HCT116 (cell line): ENCODE measurements at regions not wholly inside any gene's neighbourhood (a gene's known extent, or its start where the extent isn't known, plus 50 kb on each side); places are given as distances from the start of the nearest gene placed in this dataset.

Experiments
- ATAC-seq: fragments of 200-7000 bp; cut with Tn5 transposase; 2 replicates; pipeline ENCODE4 v1.9.1; 2020; ENCODE audit warnings: mild to moderate bottlenecking, moderate library complexity
- BruUV-seq: library from RNA; stranded (reverse); fragments of 400-500 nt; replicated peaks from 2 replicates; lab custom pipeline; 2021; lab: Mats Ljungman, UMichigan
- CTCF ChIA-PET: fragments of 300-600 bp; sonication (Branson Sonifier 250); formaldehyde crosslinking; loops from one replicate; lab custom pipeline; 2021; ENCODE audit warnings: antibody characterized with exemption; lab: Charles Lee
- POLR2A ChIA-PET: fragments of 300-600, 350-600 bp; sonication (Branson Sonifier 250); formaldehyde crosslinking; loops from one replicate; lab custom pipeline; 2021; ENCODE audit warnings: antibody characterized with exemption; lab: Charles Lee
- RAD21 ChIA-PET, 2 experiments: fragments of 300-600 bp; sonication (Branson Sonifier 250); formaldehyde crosslinking; loops; one replicate each; lab custom pipeline; 2023; ENCODE audit warnings: low total read pairs in 2 of 2; ENCODE audit not compliant: uncharacterized antibody in 2 of 2, unreplicated experiment in 2 of 2, low non-redundant PET in 1 of 2; lab: Charles Lee
- DNase-seq: peaks from one replicate; pipeline ENCODE4 v3.0.0-alpha.2; 2010; ENCODE audit warnings: low read depth, low spot score
- H2AFZ ChIP-seq: fragments of 200-600 bp; shearing (Covaris generic), sonication (generic); 2 replicates; pipeline ENCODE4 v1.6.1; 2017; ENCODE audit warnings: low read depth, mixed run types, mixed read lengths, antibody characterized with exemption, low read length; ENCODE audit not compliant: poor library complexity, severe bottlenecking
- H3K27ac ChIP-seq: 2 replicates; pipeline ENCODE4 v1.5.1; 2012; ENCODE audit warnings: low read depth, low read length
- H3K27me3 ChIP-seq: fragments of 200-600 bp; sonication (generic); 2 replicates; pipeline ENCODE4 v1.6.1; 2016; ENCODE audit warnings: mixed run types, low read length, mixed read lengths; ENCODE audit not compliant: insufficient read depth
- H3K36me3 ChIP-seq, 2 experiments: fragments of 200-500 bp in 1 of 2; fragments of 200-600 bp in 1 of 2; sonication (Bioruptor generic) in 1 of 2; sonication (generic) in 1 of 2; 2 replicates each; pipeline versions ENCODE4 v1.5.1 to v1.6.1; 2014 to 2016; ENCODE audit warnings: low read length in 2 of 2, inconsistent platforms in 1 of 2, mixed read lengths in 1 of 2, mixed run types in 1 of 2; ENCODE audit not compliant: insufficient read depth in 2 of 2, control insufficient read depth in 1 of 2
- H3K4me1 ChIP-seq, 2 experiments: fragments of 200-600 bp in 1 of 2; sonication (generic) in 1 of 2; 2 replicates each; pipeline versions ENCODE4 v1.5.1 to v1.6.1; 2012 to 2017; ENCODE audit warnings: low read length in 2 of 2, inconsistent platforms in 1 of 2, mild to moderate bottlenecking in 1 of 2, mixed read lengths in 1 of 2, mixed run types in 1 of 2, moderate library complexity in 1 of 2; ENCODE audit not compliant: insufficient read depth in 2 of 2, control insufficient read depth in 1 of 2
- H3K4me2 ChIP-seq: fragments of 200-600 bp; sonication (generic); 2 replicates; pipeline ENCODE4 v1.6.1; 2017; ENCODE audit warnings: mixed run types, low read length, mixed read lengths
- H3K4me3 ChIP-seq, 2 experiments: fragments of 200-600 bp in 1 of 2; sonication (generic) in 1 of 2; replicated peaks in 1 of 2; 2 replicates each; pipeline ENCODE4 v1.5.1; 2011 to 2016; ENCODE audit warnings: low read length in 2 of 2, control low read depth in 1 of 2, low read depth in 1 of 2, mild to moderate bottlenecking in 1 of 2, mixed read lengths in 1 of 2, mixed run types in 1 of 2
- H3K79me2 ChIP-seq: fragments of 200-600 bp; sonication (generic); 2 replicates; pipeline ENCODE4 v1.6.1; 2017; ENCODE audit warnings: mild to moderate bottlenecking, mixed run types, low read length, moderate library complexity, mixed read lengths; ENCODE audit not compliant: insufficient read depth
- H3K9ac ChIP-seq: fragments of 200-600 bp; sonication (generic); 2 replicates; pipeline ENCODE4 v1.6.1; 2016; ENCODE audit warnings: low read length, mixed read lengths
- H3K9me2 ChIP-seq: fragments of 200-600 bp; sonication (generic), shearing (Covaris generic); 2 replicates; pipeline ENCODE4 v1.6.1; 2017; ENCODE audit warnings: mixed run types, mild to moderate bottlenecking, moderate library complexity; ENCODE audit not compliant: insufficient read depth
- H3K9me3 ChIP-seq, 2 experiments: fragments of 200-500 bp in 1 of 2; fragments of 200-600 bp in 1 of 2; sonication (Bioruptor generic) in 1 of 2; sonication (generic) in 1 of 2; 2 replicates each; pipeline ENCODE4 v1.6.1; 2014 to 2017; ENCODE audit warnings: low read length in 2 of 2, mixed read lengths in 2 of 2, inconsistent platforms in 1 of 2, low read depth in 1 of 2, mild to moderate bottlenecking in 1 of 2, mixed run types in 1 of 2, moderate library complexity in 1 of 2; ENCODE audit not compliant: control insufficient read depth in 1 of 2, insufficient read depth in 1 of 2
- H4K20me1 ChIP-seq: fragments of 200-600 bp; sonication (generic), shearing (Covaris generic); 2 replicates; pipeline ENCODE4 v1.6.1; 2017; ENCODE audit warnings: mixed run types, mild to moderate bottlenecking, moderate library complexity; ENCODE audit not compliant: insufficient read depth
- CBX3 ChIP-seq: IDR thresholded peaks from 2 replicates; pipeline ENCODE4 v1.6.1; 2012; ENCODE audit warnings: low read depth
- EGR1 ChIP-seq: IDR thresholded peaks from 2 replicates; pipeline ENCODE4 v1.6.1; 2012; ENCODE audit warnings: low read depth
- ELF1 ChIP-seq: IDR thresholded peaks from 2 replicates; pipeline ENCODE4 v1.6.1; 2012; ENCODE audit warnings: low read depth, borderline replicate concordance
- EZH2 ChIP-seq: fragments of 200-600 bp; sonication (generic); IDR thresholded peaks from 2 replicates; pipeline ENCODE4 v1.6.1; 2017; ENCODE audit warnings: antibody characterized with exemption, mixed run types
- FOSL1 ChIP-seq: IDR thresholded peaks from 2 replicates; pipeline ENCODE4 v1.6.1; 2012; ENCODE audit warnings: low read depth
- JUND ChIP-seq: IDR thresholded peaks from 2 replicates; pipeline ENCODE4 v1.6.1; 2012
- POLR2A ChIP-seq: IDR thresholded peaks from 2 replicates; pipeline ENCODE4 v1.7.0; 2011; ENCODE audit warnings: borderline replicate concordance; ENCODE audit not compliant: insufficient read depth, insufficient read length; ENCODE audit errors: extremely low read depth
- POLR2AphosphoS5 ChIP-seq: IDR thresholded peaks from 2 replicates; pipeline ENCODE4 v1.6.1; 2011; ENCODE audit warnings: mild to moderate bottlenecking, low read depth, low read length, moderate library complexity
- RAD21 ChIP-seq: IDR thresholded peaks from 2 replicates; pipeline ENCODE4 v1.6.1; 2012; ENCODE audit warnings: low read depth, mild to moderate bottlenecking
- SIN3A ChIP-seq: IDR thresholded peaks from 2 replicates; pipeline ENCODE4 v1.6.1; 2012; ENCODE audit warnings: low read depth
- TCF7L2 ChIP-seq: IDR thresholded peaks from 2 replicates; pipeline ENCODE4 v1.7.0; 2011; ENCODE audit warnings: borderline replicate concordance, inconsistent platforms; ENCODE audit not compliant: insufficient read depth, insufficient read length; ENCODE audit errors: extremely low read depth
- ZFX ChIP-seq: fragments of 450-650 bp; IDR thresholded peaks from 2 replicates; pipeline ENCODE4 v1.6.1; 2017
- intact Hi-C: fragments of 100-400 bp; cut with micrococcal nuclease; formaldehyde crosslinking; loops from 2 replicates; pipeline ENCODE4 v1.10.0; 2022
- TF ChIP-seq, protein P1 (sequence below): IDR thresholded peaks from 2 replicates; pipeline ENCODE4 v1.6.1; 2012; ENCODE audit warnings: low read depth
- TF ChIP-seq, protein P2 (sequence below): IDR thresholded peaks from 2 replicates; pipeline ENCODE4 v1.6.1; 2012
- TF ChIP-seq, protein P3 (sequence below): IDR thresholded peaks from 2 replicates; pipeline ENCODE4 v1.6.1; 2012
- TF ChIP-seq, protein P4 (sequence below): IDR thresholded peaks from 2 replicates; pipeline ENCODE4 v1.6.1; 2011; ENCODE audit warnings: mild to moderate bottlenecking, low read length, moderate library complexity; ENCODE audit not compliant: insufficient replicate concordance; ENCODE audit errors: extremely low read depth

GRCh38 chr14:23828001-23828400, 125.6 kb upstream of the DHRS4 start:
- Histone ChIP-seq H3K9ac (no peak overlapping the region), H3K4me3 (no peak overlapping the region), H3K9me3 (no peaks in the 10 kb centered on the region), H3K9me2 (no peaks in the 10 kb centered on the region), H4K20me1 (no peaks in the 10 kb centered on the region), H2AFZ (no peak overlapping the region), H3K36me3 (no peaks in the 10 kb centered on the region), H3K27me3 (no peaks in the 10 kb centered on the region), H3K4me2 (peak overlapping the region; percentile 15; the same call in 1 of the 2 replicates), H3K4me1 (peaks cover 41 to 45% of the 10 kb centered on the region in 2 experiments), H3K27ac (no peak overlapping the region), H3K79me2 (no peaks in the 10 kb centered on the region)
- TF ChIP-seq TCF7L2 (no peak), CBX3 (no peak), POLR2AphosphoS5 (no peak), POLR2A (no peak), SIN3A (no peak)
- TF ChIP-seq, protein P1, sequence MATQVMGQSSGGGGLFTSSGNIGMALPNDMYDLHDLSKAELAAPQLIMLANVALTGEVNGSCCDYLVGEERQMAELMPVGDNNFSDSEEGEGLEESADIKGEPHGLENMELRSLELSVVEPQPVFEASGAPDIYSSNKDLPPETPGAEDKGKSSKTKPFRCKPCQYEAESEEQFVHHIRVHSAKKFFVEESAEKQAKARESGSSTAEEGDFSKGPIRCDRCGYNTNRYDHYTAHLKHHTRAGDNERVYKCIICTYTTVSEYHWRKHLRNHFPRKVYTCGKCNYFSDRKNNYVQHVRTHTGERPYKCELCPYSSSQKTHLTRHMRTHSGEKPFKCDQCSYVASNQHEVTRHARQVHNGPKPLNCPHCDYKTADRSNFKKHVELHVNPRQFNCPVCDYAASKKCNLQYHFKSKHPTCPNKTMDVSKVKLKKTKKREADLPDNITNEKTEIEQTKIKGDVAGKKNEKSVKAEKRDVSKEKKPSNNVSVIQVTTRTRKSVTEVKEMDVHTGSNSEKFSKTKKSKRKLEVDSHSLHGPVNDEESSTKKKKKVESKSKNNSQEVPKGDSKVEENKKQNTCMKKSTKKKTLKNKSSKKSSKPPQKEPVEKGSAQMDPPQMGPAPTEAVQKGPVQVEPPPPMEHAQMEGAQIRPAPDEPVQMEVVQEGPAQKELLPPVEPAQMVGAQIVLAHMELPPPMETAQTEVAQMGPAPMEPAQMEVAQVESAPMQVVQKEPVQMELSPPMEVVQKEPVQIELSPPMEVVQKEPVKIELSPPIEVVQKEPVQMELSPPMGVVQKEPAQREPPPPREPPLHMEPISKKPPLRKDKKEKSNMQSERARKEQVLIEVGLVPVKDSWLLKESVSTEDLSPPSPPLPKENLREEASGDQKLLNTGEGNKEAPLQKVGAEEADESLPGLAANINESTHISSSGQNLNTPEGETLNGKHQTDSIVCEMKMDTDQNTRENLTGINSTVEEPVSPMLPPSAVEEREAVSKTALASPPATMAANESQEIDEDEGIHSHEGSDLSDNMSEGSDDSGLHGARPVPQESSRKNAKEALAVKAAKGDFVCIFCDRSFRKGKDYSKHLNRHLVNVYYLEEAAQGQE: no peak
- ChIA-PET RAD21 (no interaction called here), CTCF (no interaction called here), POLR2A (no interaction called here)
- intact Hi-C loops: no loop called here
- BruUV-seq: no TSS peak
- 0 out of 2 replicates have a peak, but pooled peaks have one; percentile 24 for ATAC-seq
- DNase-seq: no peak

GRCh38 chr14:23828616-23829015, 125.0 kb upstream of the DHRS4 start:
- H3K9me2 ChIP-seq: no peaks in the 10 kb centered on the region
- no peak for TF ChIP-seq CBX3
- TF ChIP-seq, protein P2, sequence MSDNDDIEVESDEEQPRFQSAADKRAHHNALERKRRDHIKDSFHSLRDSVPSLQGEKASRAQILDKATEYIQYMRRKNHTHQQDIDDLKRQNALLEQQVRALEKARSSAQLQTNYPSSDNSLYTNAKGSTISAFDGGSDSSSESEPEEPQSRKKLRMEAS: no peak
- TF ChIP-seq FOSL1: no peak
- TF ChIP-seq RAD21: no peak
- TF ChIP-seq, protein P3, sequence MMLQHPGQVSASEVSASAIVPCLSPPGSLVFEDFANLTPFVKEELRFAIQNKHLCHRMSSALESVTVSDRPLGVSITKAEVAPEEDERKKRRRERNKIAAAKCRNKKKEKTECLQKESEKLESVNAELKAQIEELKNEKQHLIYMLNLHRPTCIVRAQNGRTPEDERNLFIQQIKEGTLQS: no peak
- no peak for TF ChIP-seq JUND
- TF ChIP-seq TCF7L2: no peak
- no peak for TF ChIP-seq ZFX
- no peak for TF ChIP-seq ELF1
- TF ChIP-seq POLR2A: no peak
- no peak for TF ChIP-seq EGR1
- TF ChIP-seq EZH2: no peak
- TF ChIP-seq, protein P4, sequence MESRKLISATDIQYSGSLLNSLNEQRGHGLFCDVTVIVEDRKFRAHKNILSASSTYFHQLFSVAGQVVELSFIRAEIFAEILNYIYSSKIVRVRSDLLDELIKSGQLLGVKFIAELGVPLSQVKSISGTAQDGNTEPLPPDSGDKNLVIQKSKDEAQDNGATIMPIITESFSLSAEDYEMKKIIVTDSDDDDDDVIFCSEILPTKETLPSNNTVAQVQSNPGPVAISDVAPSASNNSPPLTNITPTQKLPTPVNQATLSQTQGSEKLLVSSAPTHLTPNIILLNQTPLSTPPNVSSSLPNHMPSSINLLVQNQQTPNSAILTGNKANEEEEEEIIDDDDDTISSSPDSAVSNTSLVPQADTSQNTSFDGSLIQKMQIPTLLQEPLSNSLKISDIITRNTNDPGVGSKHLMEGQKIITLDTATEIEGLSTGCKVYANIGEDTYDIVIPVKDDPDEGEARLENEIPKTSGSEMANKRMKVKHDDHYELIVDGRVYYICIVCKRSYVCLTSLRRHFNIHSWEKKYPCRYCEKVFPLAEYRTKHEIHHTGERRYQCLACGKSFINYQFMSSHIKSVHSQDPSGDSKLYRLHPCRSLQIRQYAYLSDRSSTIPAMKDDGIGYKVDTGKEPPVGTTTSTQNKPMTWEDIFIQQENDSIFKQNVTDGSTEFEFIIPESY: no peak

More at GRCh38 chr14:23828616-23829015, 125.0 kb upstream of the DHRS4 start:
- Histone ChIP-seq H3K27me3 (no peaks in the 10 kb centered on the region), H3K36me3 (no peaks in the 10 kb centered on the region), H3K9ac (no peak overlapping the region), H3K9me3 (no peaks in the 10 kb centered on the region), H3K79me2 (no peaks in the 10 kb centered on the region), H4K20me1 (no peaks in the 10 kb centered on the region), H2AFZ (no peak overlapping the region), H3K4me3 (no peak overlapping the region), H3K4me1 (peaks cover 43 to 45% of the 10 kb centered on the region in 2 experiments), H3K27ac (no peak overlapping the region), H3K4me2 (peak overlapping the region; percentile 15; the same call in 1 of the 2 replicates)
- DNase-seq (no peak), ATAC-seq (no peak)
- ChIA-PET CTCF (no interaction called here), POLR2A (no interaction called here), RAD21 (no interaction called here)
- BruUV-seq: no TSS peak
- intact Hi-C loops: no loop called here
